ENCODE measurements at regions not wholly inside any gene's neighbourhood (a gene's known extent, or its start where the extent isn't known, plus 50 kb on each side); places are given as distances from the start of the nearest gene placed in this dataset.

GRCh38 chr17:33695431-33695830, 402.3 kb upstream of the ASIC2 start:
- H2AFZ ChIP-seq (ENCODE audit: low read length): no peak overlapping the region
- H3K9ac ChIP-seq (ENCODE audit: low read length): no peak overlapping the region
- H3K4me3 ChIP-seq (ENCODE audit: low read length): no peak overlapping the region
- no peaks in the 10 kb centered on the region for H3K4me1 ChIP-seq (ENCODE audit: low read length)
- H3K27me3 ChIP-seq (replicated peaks; ENCODE audit: insufficient read depth, low read length): no peaks in the 10 kb centered on the region
- H3F3A ChIP-seq (ENCODE audit: insufficient read depth, low read length): no peaks in the 10 kb centered on the region
- no peak overlapping the region for H3K4me2 ChIP-seq (ENCODE audit: low read depth, low read length)
- no peak overlapping the region for H3K27ac ChIP-seq (ENCODE audit: low read length)
- no peaks in the 10 kb centered on the region for H3K36me3 ChIP-seq (replicated peaks; ENCODE audit: insufficient read depth, low read length)
- H4K20me1 ChIP-seq (ENCODE audit: insufficient read depth, low read length): no peaks in the 10 kb centered on the region
- no peaks in the 10 kb centered on the region for H3K9me2 ChIP-seq (replicated peaks; ENCODE audit: insufficient read depth, low read length)
- H3K9me3 ChIP-seq (replicated peaks; ENCODE audit: insufficient read depth, low read length): no peaks in the 10 kb centered on the region
- H3K79me2 ChIP-seq (ENCODE audit: low read length): no peaks in the 10 kb centered on the region
- no peak for TF ChIP-seq EZH2 (optimal IDR thresholded peaks at IDR 0.05; ENCODE audit: low read depth, low read length)
- no peak for TF ChIP-seq CTCF (IDR thresholded peaks at IDR 0.05; ENCODE audit: low read length)
- TF ChIP-seq EZH2phosphoT487 (IDR thresholded peaks at IDR 0.05; ENCODE audit: low read length): no peak
- DNase-seq: no peak

GRCh38 chr17:33696102-33696501, 403.0 kb upstream of the ASIC2 start:
- H3K9me3 ChIP-seq (replicated peaks; ENCODE audit: insufficient read depth, low read length): no peaks in the 10 kb centered on the region
- no peak overlapping the region for H3K4me3 ChIP-seq (ENCODE audit: low read length)
- TF ChIP-seq EZH2 (optimal IDR thresholded peaks at IDR 0.05; ENCODE audit: low read depth, low read length): no peak
- no peak for TF ChIP-seq CTCF (IDR thresholded peaks at IDR 0.05; ENCODE audit: low read length)
- TF ChIP-seq EZH2phosphoT487 (IDR thresholded peaks at IDR 0.05; ENCODE audit: low read length): no peak
- H3K9me2 ChIP-seq (replicated peaks; ENCODE audit: insufficient read depth, low read length): no peaks in the 10 kb centered on the region
- H3K27ac ChIP-seq (ENCODE audit: low read length): no peak overlapping the region
- no peaks in the 10 kb centered on the region for H3K4me1 ChIP-seq (ENCODE audit: low read length)
- H3K36me3 ChIP-seq (replicated peaks; ENCODE audit: insufficient read depth, low read length): no peaks in the 10 kb centered on the region
- H3K27me3 ChIP-seq (replicated peaks; ENCODE audit: insufficient read depth, low read length): no peaks in the 10 kb centered on the region
- no peak overlapping the region for H3K9ac ChIP-seq (ENCODE audit: low read length)
- no peaks in the 10 kb centered on the region for H3K79me2 ChIP-seq (ENCODE audit: low read length)
- H3F3A ChIP-seq (ENCODE audit: insufficient read depth, low read length): no peaks in the 10 kb centered on the region
- H2AFZ ChIP-seq (ENCODE audit: low read length): no peak overlapping the region
- H3K4me2 ChIP-seq (ENCODE audit: low read depth, low read length): no peak overlapping the region
- H4K20me1 ChIP-seq (ENCODE audit: insufficient read depth, low read length): no peaks in the 10 kb centered on the region
- no peak for DNase-seq

- Histone ChIP-seq H3K4me1 (ENCODE audit: low read length) (no peaks in the 10 kb centered on the region), H3K4me3 (ENCODE audit: low read length) (no peak overlapping the region), H3K79me2 (ENCODE audit: low read length) (no peaks in the 10 kb centered on the region), H3K9ac (ENCODE audit: low read length) (no peak overlapping the region), H3K27ac (ENCODE audit: low read length) (no peak overlapping the region), H4K20me1 (ENCODE audit: insufficient read depth, low read length) (no peaks in the 10 kb centered on the region), H3K27me3 (replicated peaks; ENCODE audit: insufficient read depth, low read length) (no peaks in the 10 kb centered on the region), H3K9me3 (replicated peaks; ENCODE audit: insufficient read depth, low read length) (no peaks in the 10 kb centered on the region), H2AFZ (ENCODE audit: low read length) (no peak overlapping the region), H3F3A (ENCODE audit: insufficient read depth, low read length) (no peaks in the 10 kb centered on the region), H3K36me3 (replicated peaks; ENCODE audit: insufficient read depth, low read length) (no peaks in the 10 kb centered on the region), H3K9me2 (replicated peaks; ENCODE audit: insufficient read depth, low read length) (no peaks in the 10 kb centered on the region), H3K4me2 (ENCODE audit: low read depth, low read length) (no peak overlapping the region)
- DNase-seq: no peak
- TF ChIP-seq EZH2phosphoT487 (IDR thresholded peaks at IDR 0.05; ENCODE audit: low read length) (no peak), EZH2 (optimal IDR thresholded peaks at IDR 0.05; ENCODE audit: low read depth, low read length) (no peak), CTCF (IDR thresholded peaks at IDR 0.05; ENCODE audit: low read length) (no peak)
Observed at GRCh38 chr17:33697557-33697956, 404.5 kb upstream of the ASIC2 start.

Measured in MM.1S (cell line).